Psoas muscle (tissue), 7 donors: ENCODE measurements at regions not wholly inside any gene's neighbourhood (a gene's known extent, or its start where the extent isn't known, plus 50 kb on each side); places are given as distances from the start of the nearest gene placed in this dataset.

Experiments used
- ATAC-seq, 4 donors: fragments of 200-7000 bp; cut with Tn5 transposase; one replicate each; pipeline ENCODE4 v1.9.1; 2020; ENCODE audit warnings: moderate library complexity in 3 of 4, mild to moderate bottlenecking in 2 of 4
- DNase-seq, 2 donors: peaks; one replicate each; pipeline ENCODE4 v3.0.0-alpha.2; 2020
- H3K27ac ChIP-seq: fragments of 200-600 bp; one replicate; pipeline ENCODE4 v1.8.0; 2022
- H3K27me3 ChIP-seq, 3 donors: fragments of 200-600 bp in 1 of 3; one replicate each; pipeline versions ENCODE4 v1.6.1 to v1.8.0; 2013 to 2022; ENCODE audit warnings: low read length in 2 of 3, mild to moderate bottlenecking in 2 of 3, moderate library complexity in 1 of 3; ENCODE audit not compliant: insufficient read depth in 3 of 3
- H3K36me3 ChIP-seq, 2 donors: fragments of 200-600 bp in 1 of 2; one replicate each; pipeline versions ENCODE4 v1.6.1 to v1.8.0; 2013 to 2022; ENCODE audit warnings: low read depth in 1 of 2, mild to moderate bottlenecking in 1 of 2, moderate library complexity in 1 of 2; ENCODE audit not compliant: insufficient read depth in 1 of 2
- H3K4me1 ChIP-seq: fragments of 200-600 bp; one replicate; pipeline ENCODE4 v1.8.0; 2022
- H3K4me3 ChIP-seq: fragments of 200-600 bp; one replicate; pipeline ENCODE4 v1.8.0; 2022; ENCODE audit warnings: mild to moderate bottlenecking
- H3K9me3 ChIP-seq: fragments of 200-600 bp; one replicate; pipeline ENCODE4 v1.8.0; 2022
- WGBS, 3 donors: extraction: QIAGEN DNeasy Blood & Tissue Kit; methylation state at CpG; one replicate each; pipeline versions ENCODE4 v1.1.6 to v1.1.7; 2013; 5-methylcytosine and 5-hydroxymethylcytosine counted together
- intact Hi-C, 2 donors: fragments of 100-400 bp; cut with DNase I; formaldehyde crosslinking; loops; one replicate each; pipeline versions ENCODE4 v1.11.0 to v1.14.2; 2022
- TF ChIP-seq, protein P1 (sequence below): fragments of 200-600 bp; IDR thresholded peaks from one replicate; pipeline ENCODE4 v1.8.0; 2022; ENCODE audit warnings: antibody characterized with exemption
- donor health status: healthy with polysubstance abuse.
- donor health status: DM: no; HTN: no; CAD: no; lungs with moderate emphysema.
- donor health status: Bipolar disorder and iron deficiency.
- donor health status: healthy.
- donor health status: DM: yes; HTN: yes; CAD: no.
- donor health status: DM: no; HTN: no; CAD: no.
- donor health status: DM: yes; HTN: yes; CAD: no.

GRCh38 chr14:75339059-75339458, 60.4 kb downstream of the FOS start:
- H3K27ac ChIP-seq, result peak overlapping the region; percentile 92
- TF ChIP-seq, protein P1, sequence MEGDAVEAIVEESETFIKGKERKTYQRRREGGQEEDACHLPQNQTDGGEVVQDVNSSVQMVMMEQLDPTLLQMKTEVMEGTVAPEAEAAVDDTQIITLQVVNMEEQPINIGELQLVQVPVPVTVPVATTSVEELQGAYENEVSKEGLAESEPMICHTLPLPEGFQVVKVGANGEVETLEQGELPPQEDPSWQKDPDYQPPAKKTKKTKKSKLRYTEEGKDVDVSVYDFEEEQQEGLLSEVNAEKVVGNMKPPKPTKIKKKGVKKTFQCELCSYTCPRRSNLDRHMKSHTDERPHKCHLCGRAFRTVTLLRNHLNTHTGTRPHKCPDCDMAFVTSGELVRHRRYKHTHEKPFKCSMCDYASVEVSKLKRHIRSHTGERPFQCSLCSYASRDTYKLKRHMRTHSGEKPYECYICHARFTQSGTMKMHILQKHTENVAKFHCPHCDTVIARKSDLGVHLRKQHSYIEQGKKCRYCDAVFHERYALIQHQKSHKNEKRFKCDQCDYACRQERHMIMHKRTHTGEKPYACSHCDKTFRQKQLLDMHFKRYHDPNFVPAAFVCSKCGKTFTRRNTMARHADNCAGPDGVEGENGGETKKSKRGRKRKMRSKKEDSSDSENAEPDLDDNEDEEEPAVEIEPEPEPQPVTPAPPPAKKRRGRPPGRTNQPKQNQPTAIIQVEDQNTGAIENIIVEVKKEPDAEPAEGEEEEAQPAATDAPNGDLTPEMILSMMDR, result no peak

GRCh38 chr14:75340921-75341320, 62.3 kb downstream of the FOS start:
- H3K27ac ChIP-seq, result peak overlapping the region; percentile 92
- DNase-seq (peak; percentile 93 to 97), ATAC-seq (peak; percentile 89 to 93 (median 92))
- H3K27me3 ChIP-seq, result no peaks in the 10 kb centered on the region
- TF ChIP-seq, protein P1, result no peak
- peaks cover 41% of the 10 kb centered on the region for H3K4me1 ChIP-seq
- intact Hi-C loops, result loop anchor here (2.0 to 5.0 kb wide), 3 partner anchors 56 to 68 kb away; no protein-coding TSS in a partner anchor
- WGBS, 3 donors, result 1 to 9% (median 2%) methylated on average over 8 of the region's 8 CpGs
- H3K36me3 ChIP-seq, result no peaks in the 10 kb centered on the region
- H3K9me3 ChIP-seq, result no peaks in the 10 kb centered on the region
- peak overlapping the region; percentile 51 for H3K4me3 ChIP-seq

More at GRCh38 chr14:75339059-75339458, 60.4 kb downstream of the FOS start:
- peak overlapping the region; percentile 51 for H3K4me3 ChIP-seq
- no peaks in the 10 kb centered on the region for H3K36me3 ChIP-seq
- ATAC-seq (peak; percentile 69 to 77 (median 74)), DNase-seq (no peak)
- intact Hi-C loops, result loop anchor here in 1 of 2 donors (5.0 kb wide), 1 partner anchor 88 kb away; the partner anchor contains the start of gene JDP2
- WGBS, 3 donors, result 9 to 17% (median 11%) methylated on average over 4 of the region's 4 CpGs
- peaks cover 48% of the 10 kb centered on the region for H3K4me1 ChIP-seq
- no peaks in the 10 kb centered on the region for H3K27me3 ChIP-seq
- H3K9me3 ChIP-seq, result no peaks in the 10 kb centered on the region

DNA sequence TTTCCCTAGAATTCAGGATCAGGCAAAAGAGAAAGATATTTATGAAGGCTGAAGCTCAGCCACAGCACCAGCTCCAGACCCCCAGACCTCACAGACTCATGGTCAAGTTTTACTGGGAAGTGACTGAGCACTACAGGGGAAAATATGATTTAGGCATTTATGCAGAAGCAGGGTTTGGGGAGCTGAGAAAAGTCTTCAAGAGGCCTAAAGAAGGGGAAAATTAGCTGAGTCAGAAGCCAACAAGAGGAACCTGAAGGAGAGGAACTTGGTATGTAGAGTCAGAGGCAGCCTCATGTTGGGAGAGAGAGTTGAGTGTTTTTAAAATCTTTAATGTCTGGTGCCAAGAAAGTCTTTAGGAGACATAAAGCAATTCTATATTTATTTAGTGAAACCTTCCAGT, 63.0 kb downstream of the FOS start:
- peak overlapping the region; percentile 13 for H3K4me3 ChIP-seq
- H3K4me1 ChIP-seq, result peaks cover 41% of the 10 kb centered on the region
- ATAC-seq, result peak in 1 of 4 donors; percentile 1
- H3K9me3 ChIP-seq, result no peaks in the 10 kb centered on the region
- no peaks in the 10 kb centered on the region for H3K27me3 ChIP-seq
- peak overlapping the region; percentile 92 for H3K27ac ChIP-seq
- DNase-seq, result no peak
- TF ChIP-seq, protein P1, result no peak
- intact Hi-C loops, result loop anchor here (2.0 to 5.0 kb wide), 3 partner anchors 56 to 67 kb away; no protein-coding TSS in a partner anchor
- no peaks in the 10 kb centered on the region for H3K36me3 ChIP-seq

DNA sequence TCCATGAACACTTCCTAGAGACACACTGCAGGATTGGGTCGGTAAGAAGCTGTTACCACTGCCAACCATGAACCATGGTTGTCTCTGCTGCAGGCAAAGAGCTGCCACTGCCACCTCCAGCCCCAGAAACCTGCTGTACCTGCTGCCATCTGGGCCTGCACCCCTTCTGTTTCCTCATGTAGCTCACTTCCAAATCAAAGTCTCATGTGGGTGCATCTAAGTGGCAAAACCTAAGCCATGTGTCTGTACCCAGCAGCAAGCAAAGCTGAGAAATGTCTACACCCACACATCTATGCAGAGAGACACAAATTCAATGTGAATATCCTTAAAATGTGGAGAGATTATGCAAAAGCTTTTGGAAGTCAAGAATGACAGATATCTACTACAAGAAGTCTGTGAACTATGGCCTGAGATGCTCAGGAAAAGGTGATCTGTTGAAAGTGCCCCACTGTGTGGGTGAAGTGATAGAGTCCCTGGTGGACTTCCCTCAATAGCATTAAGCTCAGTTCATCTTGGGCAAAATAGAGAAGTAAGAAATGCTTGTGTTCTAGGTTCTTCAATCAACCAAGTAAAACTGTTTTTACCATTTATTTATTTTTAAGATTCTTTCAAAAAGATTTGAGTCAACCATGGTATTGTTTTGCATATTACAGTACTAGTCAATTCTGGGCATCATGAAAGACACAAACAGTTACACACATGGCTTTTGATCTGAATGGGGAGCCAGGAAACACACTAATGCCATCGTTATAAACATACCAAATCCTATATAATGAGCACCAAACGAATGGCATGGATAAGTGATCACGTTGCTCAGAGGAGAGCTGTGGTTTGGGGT, 64.4 kb downstream of the FOS start:
- Histone ChIP-seq H3K4me3 (no peak overlapping the region), H3K9me3 (no peaks in the 10 kb centered on the region), H3K27ac (no peak overlapping the region), H3K36me3 (no peaks in the 10 kb centered on the region), H3K4me1 (peaks cover 41% of the 10 kb centered on the region), H3K27me3 (no peaks in the 10 kb centered on the region)
- intact Hi-C loops, result loop anchor here in 1 of 2 donors (5.0 kb wide), 1 partner anchor 54 kb away; no protein-coding TSS in a partner anchor
- DNase-seq (no peak), ATAC-seq (no peak)
- WGBS, 3 donors, result 68 to 84% (median 75%) methylated on average over 4 of the region's 4 CpGs
- TF ChIP-seq, protein P1, result no peak
